ENCODE measurements at regions not wholly inside any gene's neighbourhood (a gene's known extent, or its start where the extent isn't known, plus 50 kb on each side); places are given as distances from the start of the nearest gene placed in this dataset.

DNA sequence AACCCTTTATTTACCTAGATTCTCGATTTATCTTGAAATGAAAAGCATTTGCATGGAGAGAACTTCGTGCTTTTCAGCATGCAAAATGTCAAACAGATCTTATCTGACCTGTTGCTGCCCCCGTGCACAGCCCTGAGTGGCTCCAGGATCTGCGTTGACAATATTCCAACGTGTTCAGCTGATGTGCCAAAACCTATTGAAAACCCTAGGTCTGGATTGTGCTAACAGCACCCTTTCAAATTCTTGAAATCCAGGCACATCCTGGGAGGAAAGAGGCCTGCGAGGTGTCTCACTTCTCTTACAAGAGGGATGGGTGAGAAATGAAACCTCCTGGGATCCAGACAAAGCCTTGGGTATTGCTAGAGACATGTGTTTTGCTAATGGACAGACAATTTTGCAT is 231.8 kb downstream of the MAP2K4 start:
- TF ChIP-seq YY1 (IDR thresholded peaks at IDR 0.05; ENCODE audit: insufficient read depth, insufficient read length): no peak
- no peak for TF ChIP-seq SUZ12 (IDR thresholded peaks at IDR 0.05; ENCODE audit: extremely low read depth, insufficient read depth, insufficient read length)
- no peak for TF ChIP-seq ZNF274 (IDR thresholded peaks at IDR 0.05; ENCODE audit: low read depth, low read length)
